ENCODE measurements at regions not wholly inside any gene's neighbourhood (a gene's known extent, or its start where the extent isn't known, plus 50 kb on each side); places are given as distances from the start of the nearest gene placed in this dataset.
A peak's percentile ranks its signal among the peaks of the same experiment; 100 is the strongest.
"Not testable (repeated sequence)": the region's sequence is repeated elsewhere in the genome, so short reads cannot be mapped to it uniquely, and the experiment has no call there.

- no peaks in the 10 kb centered on the region for H3K27me3 ChIP-seq
- H3K27ac ChIP-seq = no peak overlapping the region
- H4K20me1 ChIP-seq = no peaks in the 10 kb centered on the region
- H3K9ac ChIP-seq = no peak overlapping the region
- no peak overlapping the region for H3K4me3 ChIP-seq
- H3K9me3 ChIP-seq = peaks cover 17% of the 10 kb centered on the region
- H3K36me3 ChIP-seq = no peaks in the 10 kb centered on the region
- no peak overlapping the region for H3K4me2 ChIP-seq
- H3K4me1 ChIP-seq = peaks cover 22% of the 10 kb centered on the region
- TF ChIP-seq Cebpa-rat (IDR thresholded peaks at IDR 0.05) = no peak
Measured at GRCh38 chr9:88889386-88889785, 101.9 kb upstream of the S1PR3 start.

- Histone ChIP-seq H3K27me3 (no peaks in the 10 kb centered on the region), H3K4me2 (no peak overlapping the region), H4K20me1 (no peaks in the 10 kb centered on the region), H3K9me3 (peaks cover 17% of the 10 kb centered on the region), H3K9ac (no peak overlapping the region), H3K4me1 (peaks cover 15% of the 10 kb centered on the region; the same call in 1 of the 2 replicates), H3K4me3 (no peak overlapping the region), H3K27ac (no peak overlapping the region), H3K36me3 (no peaks in the 10 kb centered on the region)
- no peak for TF ChIP-seq Cebpa-rat (IDR thresholded peaks at IDR 0.05)
Measured at GRCh38 chr9:88890546-88890945, 100.7 kb upstream of the S1PR3 start.

- Histone ChIP-seq H4K20me1 (no peaks in the 10 kb centered on the region), H3K27me3 (no peaks in the 10 kb centered on the region), H3K4me2 (no peak overlapping the region), H3K9ac (no peak overlapping the region), H3K36me3 (no peaks in the 10 kb centered on the region), H3K9me3 (peaks cover 17% of the 10 kb centered on the region), H3K4me1 (peaks cover 15% of the 10 kb centered on the region; the same call in 1 of the 2 replicates), H3K27ac (no peak overlapping the region), H3K4me3 (no peak overlapping the region)
- TF ChIP-seq Cebpa-rat (IDR thresholded peaks at IDR 0.05) = no peak
Measured at GRCh38 chr9:88891040-88891439, 100.2 kb upstream of the S1PR3 start.

GRCh38 chr9:88892724-88893123 is 98.5 kb upstream of the S1PR3 start:
- Histone ChIP-seq H3K27me3 (no peaks in the 10 kb centered on the region), H3K9me3 (peaks cover 2% of the 10 kb centered on the region), H3K4me3 (no peak overlapping the region), H3K4me2 (no peak overlapping the region), H3K27ac (no peak overlapping the region), H4K20me1 (no peaks in the 10 kb centered on the region), H3K9ac (no peak overlapping the region), H3K36me3 (no peaks in the 10 kb centered on the region), H3K4me1 (peaks cover 15% of the 10 kb centered on the region; the same call in 1 of the 2 replicates)
- TF ChIP-seq Cebpa-rat (IDR thresholded peaks at IDR 0.05) = no peak

GRCh38 chr9:88897081-88897480 is 94.2 kb upstream of the S1PR3 start:
- Histone ChIP-seq H3K4me2 (no peak overlapping the region), H3K36me3 (no peaks in the 10 kb centered on the region), H3K9ac (no peak overlapping the region), H3K27me3 (no peaks in the 10 kb centered on the region), H3K27ac (no peak overlapping the region), H3K9me3 (no peaks in the 10 kb centered on the region), H4K20me1 (no peaks in the 10 kb centered on the region), H3K4me3 (no peak overlapping the region), H3K4me1 (no peaks in the 10 kb centered on the region)
- no peak for TF ChIP-seq Cebpa-rat (IDR thresholded peaks at IDR 0.05)

GRCh38 chr9:88898039-88898720 is 93.1 kb upstream of the S1PR3 start:
- no peaks in the 10 kb centered on the region for H3K36me3 ChIP-seq

GRCh38 chr9:88905506-88905905 is 85.8 kb upstream of the S1PR3 start:
- TF ChIP-seq Cebpa-rat (IDR thresholded peaks at IDR 0.05) = no peak
- no peaks in the 10 kb centered on the region for H3K27me3 ChIP-seq
- H3K4me2 ChIP-seq = no peak overlapping the region
- H3K9ac ChIP-seq = no peak overlapping the region
- no peak overlapping the region for H3K27ac ChIP-seq
- no peaks in the 10 kb centered on the region for H3K36me3 ChIP-seq
- no peaks in the 10 kb centered on the region for H3K4me1 ChIP-seq
- H3K9me3 ChIP-seq = no peaks in the 10 kb centered on the region; the same call in 1 of the 2 replicates
- no peak overlapping the region for H3K4me3 ChIP-seq
- H4K20me1 ChIP-seq = no peaks in the 10 kb centered on the region

More at GRCh38 chr9:88898039-88898720, 93.1 kb upstream of the S1PR3 start:
- Histone ChIP-seq H3K4me2 (no peak overlapping the region), H3K4me3 (no peak overlapping the region), H3K27ac (no peak overlapping the region), H3K9me3 (no peaks in the 10 kb centered on the region), H3K9ac (no peak overlapping the region), H4K20me1 (no peaks in the 10 kb centered on the region), H3K4me1 (no peaks in the 10 kb centered on the region), H3K27me3 (no peaks in the 10 kb centered on the region)
- TF ChIP-seq Cebpa-rat (IDR thresholded peaks at IDR 0.05) = no peak

GRCh38 chr9:88915916-88916315 is 75.4 kb upstream of the S1PR3 start:
- Histone ChIP-seq H3K27me3 (no peaks in the 10 kb centered on the region), H3K4me3 (no peak overlapping the region), H3K36me3 (peaks cover 11% of the 10 kb centered on the region), H3K9ac (no peak overlapping the region), H3K4me1 (peaks cover 17% of the 10 kb centered on the region), H3K9me3 (peaks cover 46% of the 10 kb centered on the region), H4K20me1 (no peaks in the 10 kb centered on the region), H3K4me2 (peak overlapping the region; percentile 26), H3K27ac (no peak overlapping the region)
- TF ChIP-seq Cebpa-rat (IDR thresholded peaks at IDR 0.05) = no peak

GRCh38 chr9:88916894-88917293 is 74.4 kb upstream of the S1PR3 start:
- Histone ChIP-seq H3K9me3 (peaks cover 46% of the 10 kb centered on the region), H3K27ac (no peak overlapping the region), H3K9ac (no peak overlapping the region), H3K36me3 (peaks cover 11% of the 10 kb centered on the region), H3K27me3 (no peaks in the 10 kb centered on the region), H3K4me3 (no peak overlapping the region), H3K4me1 (peaks cover 27% of the 10 kb centered on the region), H3K4me2 (no peak overlapping the region), H4K20me1 (no peaks in the 10 kb centered on the region)
- TF ChIP-seq Cebpa-rat (IDR thresholded peaks at IDR 0.05) = no peak

- Histone ChIP-seq H3K9me3 (peaks cover 46% of the 10 kb centered on the region), H3K4me3 (no peak overlapping the region), H3K27me3 (no peaks in the 10 kb centered on the region), H3K36me3 (peaks cover 11% of the 10 kb centered on the region), H3K4me1 (peaks cover 31% of the 10 kb centered on the region), H3K27ac (no peak overlapping the region), H3K9ac (no peak overlapping the region), H3K4me2 (no peak overlapping the region), H4K20me1 (no peaks in the 10 kb centered on the region)
- no peak for TF ChIP-seq Cebpa-rat (IDR thresholded peaks at IDR 0.05)
Measured at GRCh38 chr9:88917375-88917774, 73.9 kb upstream of the S1PR3 start.

- H3K9me3 ChIP-seq = peaks cover 46% of the 10 kb centered on the region
- H3K4me3 ChIP-seq = not testable (repeated sequence)
Measured at GRCh38 chr9:88918537-88918936, 72.7 kb upstream of the S1PR3 start.

More at GRCh38 chr9:88918537-88918936, 72.7 kb upstream of the S1PR3 start:
- not testable (repeated sequence) for H4K20me1 ChIP-seq, H3K9ac ChIP-seq, H3K4me2 ChIP-seq, H3K27me3 ChIP-seq, H3K27ac ChIP-seq
- Histone ChIP-seq H3K4me1 (peaks cover 43% of the 10 kb centered on the region), H3K36me3 (peaks cover 11% of the 10 kb centered on the region)
